Pancreas (tissue), 10 donors: ENCODE measurements at regions not wholly inside any gene's neighbourhood (a gene's known extent, or its start where the extent isn't known, plus 50 kb on each side); places are given as distances from the start of the nearest gene placed in this dataset.

Experiments used
- ATAC-seq, 4 donors: fragments of 200-7000 bp; cut with Tn5 transposase; one replicate each; pipeline versions ENCODE4 v1.8.0 to v1.9.1; 2020; ENCODE audit warnings: mild to moderate bottlenecking in 4 of 4, moderate library complexity in 4 of 4
- DNase-seq, 6 donors: peaks; one replicate each; pipeline ENCODE4 v3.0.0-alpha.2; 2020
- FAIRE-seq: peaks from 2 replicates; lab custom pipeline; 2012; peaks lifted over from hg19 to GRCh38; lab: Jason Lieb, UNC
- H3K27ac ChIP-seq, 4 donors: fragments of 200-600 bp; sonication (generic); 1 replicate in 3 of 4; 2 replicates in 1 of 4; pipeline versions ENCODE4 v1.5.0 to v1.8.0; 2020
- H3K27me3 ChIP-seq, 4 donors: fragments of 200-600 bp; one replicate each; pipeline ENCODE4 v1.8.0; 2021
- H3K36me3 ChIP-seq, 3 donors: fragments of 200-600 bp; sonication (generic) in 1 of 3; one replicate each; pipeline versions ENCODE4 v1.5.0 to v1.8.0; 2020 to 2021
- H3K4me1 ChIP-seq, 3 donors: fragments of 200-600 bp; one replicate each; pipeline ENCODE4 v1.8.0; 2021
- H3K4me3 ChIP-seq, 4 donors: fragments of 200-600 bp; sonication (generic) in 2 of 4; one replicate each; pipeline versions ENCODE4 v1.5.0 to v1.8.0; 2020 to 2021
- H3K9me3 ChIP-seq, 4 donors: fragments of 200-600 bp; one replicate each; pipeline ENCODE4 v1.8.0; 2021
- WGBS, 2 donors: extraction: QIAGEN DNeasy Blood & Tissue Kit; methylation state at CpG; one replicate each; pipeline ENCODE4 v1.1.7; 2013; 5-methylcytosine and 5-hydroxymethylcytosine counted together
- intact Hi-C, 3 donors: fragments of 100-400 bp; cut with DNase I; formaldehyde crosslinking; loops; one replicate each; pipeline versions ENCODE4 v1.11.1 to v1.14.2; 2022
- TF ChIP-seq, protein P1 (sequence below), 4 donors: fragments of 200-600 bp; sonication (generic) in 3 of 4; IDR thresholded peaks; one replicate each; pipeline versions ENCODE4 v1.5.0 to v1.8.0; 2021; ENCODE audit warnings: antibody characterized with exemption in 4 of 4
- donor health status: healthy with polysubstance abuse.
- donor health status: DM: no; HTN: no; CAD: no; lungs with moderate emphysema.
- donor health status: DM: no; HTN: no; CAD: no.
- donor health status: control.
- donor health status: control.
- donor health status: Bipolar disorder and iron deficiency.
- donor health status: DM: yes; HTN: yes; CAD: no.
- donor health status: DM: no; HTN: no; CAD: no.
- donor health status: DM: no; HTN: no; CAD: no.
- donor health status: DM: yes; HTN: yes; CAD: no.

- intact Hi-C loops: no loop called here
- DNase-seq (no peak), FAIRE-seq (no peak), ATAC-seq (no peak)
- TF ChIP-seq, protein P1, sequence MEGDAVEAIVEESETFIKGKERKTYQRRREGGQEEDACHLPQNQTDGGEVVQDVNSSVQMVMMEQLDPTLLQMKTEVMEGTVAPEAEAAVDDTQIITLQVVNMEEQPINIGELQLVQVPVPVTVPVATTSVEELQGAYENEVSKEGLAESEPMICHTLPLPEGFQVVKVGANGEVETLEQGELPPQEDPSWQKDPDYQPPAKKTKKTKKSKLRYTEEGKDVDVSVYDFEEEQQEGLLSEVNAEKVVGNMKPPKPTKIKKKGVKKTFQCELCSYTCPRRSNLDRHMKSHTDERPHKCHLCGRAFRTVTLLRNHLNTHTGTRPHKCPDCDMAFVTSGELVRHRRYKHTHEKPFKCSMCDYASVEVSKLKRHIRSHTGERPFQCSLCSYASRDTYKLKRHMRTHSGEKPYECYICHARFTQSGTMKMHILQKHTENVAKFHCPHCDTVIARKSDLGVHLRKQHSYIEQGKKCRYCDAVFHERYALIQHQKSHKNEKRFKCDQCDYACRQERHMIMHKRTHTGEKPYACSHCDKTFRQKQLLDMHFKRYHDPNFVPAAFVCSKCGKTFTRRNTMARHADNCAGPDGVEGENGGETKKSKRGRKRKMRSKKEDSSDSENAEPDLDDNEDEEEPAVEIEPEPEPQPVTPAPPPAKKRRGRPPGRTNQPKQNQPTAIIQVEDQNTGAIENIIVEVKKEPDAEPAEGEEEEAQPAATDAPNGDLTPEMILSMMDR (IDR thresholded peaks at IDR 0.05): no peak
- no peaks in the 10 kb centered on the region for H3K27me3 ChIP-seq
- 71 to 90% methylated on average over 2 of the region's 2 CpGs for WGBS, 2 donors
- no peaks in the 10 kb centered on the region for H3K36me3 ChIP-seq
- no peak overlapping the region for H3K27ac ChIP-seq
- H3K4me1 ChIP-seq: no peaks in the 10 kb centered on the region
- H3K9me3 ChIP-seq: no peaks in the 10 kb centered on the region
- no peak overlapping the region for H3K4me3 ChIP-seq
Observed at GRCh38 chr5:171695804-171696203, 89.8 kb upstream of the SMIM23 start.

- WGBS, 2 donors: 68 to 70% methylated on average over 18 of the region's 18 CpGs
- no peak for ATAC-seq
- intact Hi-C loops: no loop called here
- TF ChIP-seq, protein P1 (IDR thresholded peaks at IDR 0.05): no peak
- DNase-seq: no peak
- FAIRE-seq: no peak
- Histone ChIP-seq H3K36me3 (no peaks in the 10 kb centered on the region), H3K27me3 (no peaks in the 10 kb centered on the region), H3K27ac (no peak overlapping the region), H3K9me3 (no peaks in the 10 kb centered on the region), H3K4me1 (no peaks in the 10 kb centered on the region), H3K4me3 (no peak overlapping the region)
Observed at GRCh38 chr5:171697221-171698102, 88.2 kb upstream of the SMIM23 start.

GRCh38 chr5:171700318-171700912 is 85.2 kb upstream of the SMIM23 start:
- FAIRE-seq: no peak
- TF ChIP-seq, protein P1 (IDR thresholded peaks at IDR 0.05): no peak
- no peaks in the 10 kb centered on the region for H3K9me3 ChIP-seq
- H3K4me1 ChIP-seq: no peaks in the 10 kb centered on the region
- H3K27me3 ChIP-seq: no peaks in the 10 kb centered on the region
- no peak for DNase-seq
- H3K27ac ChIP-seq: no peak overlapping the region
- intact Hi-C loops: no loop called here
- ATAC-seq: no peak
- no peak overlapping the region for H3K4me3 ChIP-seq
- WGBS, 2 donors: 57 to 83% methylated on average over 2 of the region's 2 CpGs
- H3K36me3 ChIP-seq: no peaks in the 10 kb centered on the region

- TF ChIP-seq, protein P1 (IDR thresholded peaks at IDR 0.05): no peak
- ATAC-seq (no peak), FAIRE-seq (no peak), DNase-seq (no peak)
- Histone ChIP-seq H3K36me3 (no peaks in the 10 kb centered on the region), H3K27me3 (no peaks in the 10 kb centered on the region), H3K4me1 (no peaks in the 10 kb centered on the region), H3K4me3 (no peak overlapping the region), H3K27ac (no peak overlapping the region), H3K9me3 (no peaks in the 10 kb centered on the region)
- 67 to 73% methylated on average over 10 of the region's 10 CpGs for WGBS, 2 donors
- intact Hi-C loops: no loop called here
Observed at GRCh38 chr5:171701100-171701541, 84.5 kb upstream of the SMIM23 start.
